Left lung (tissue), 4 donors: ENCODE measurements at regions not wholly inside any gene's neighbourhood (a gene's known extent, or its start where the extent isn't known, plus 50 kb on each side); places are given as distances from the start of the nearest gene placed in this dataset.

Experiments
- ATAC-seq: fragments of 200-7000 bp; cut with Tn5 transposase; one replicate; pipeline ENCODE4 v1.9.1; 2020; ENCODE audit warnings: moderate library complexity
- DNase-seq, 4 donors: peaks; one replicate each; pipeline ENCODE4 v3.0.0-alpha.2; 2013 to 2020
- H3K27ac ChIP-seq, 2 donors: fragments of 200-600 bp; sonication (generic) in 1 of 2; one replicate each; pipeline versions ENCODE4 v1.5.0 to v1.8.0; 2020 to 2021
- H3K27me3 ChIP-seq, 2 donors: fragments of 200-600 bp; sonication (generic) in 1 of 2; one replicate each; pipeline versions ENCODE4 v1.5.0 to v1.8.0; 2020 to 2021
- H3K36me3 ChIP-seq, 2 donors: fragments of 200-600 bp; sonication (generic) in 1 of 2; one replicate each; pipeline versions ENCODE4 v1.5.0 to v1.8.0; 2020 to 2021
- H3K4me1 ChIP-seq, 2 donors: fragments of 200-600 bp; one replicate each; pipeline ENCODE4 v1.8.0; 2021
- H3K4me3 ChIP-seq, 2 donors: fragments of 200-600 bp; sonication (generic) in 1 of 2; one replicate each; pipeline versions ENCODE4 v1.5.0 to v1.8.0; 2020 to 2021; ENCODE audit warnings: mild to moderate bottlenecking in 1 of 2
- H3K9me3 ChIP-seq, 2 donors: fragments of 200-600 bp; sonication (generic) in 1 of 2; one replicate each; pipeline versions ENCODE4 v1.5.0 to v1.8.0; 2020 to 2021
- CTCF ChIP-seq, 2 donors: fragments of 200-600 bp; sonication (generic) in 1 of 2; IDR thresholded peaks; one replicate each; pipeline versions ENCODE4 v1.5.0 to v1.8.0; 2021; ENCODE audit warnings: antibody characterized with exemption in 2 of 2
- intact Hi-C, 2 donors: fragments of 100-400 bp; cut with DNase I; formaldehyde crosslinking; loops; one replicate each; pipeline versions ENCODE4 v1.11.2 to v1.14.2; 2022
- donor health status: DM: no; HTN: yes; CAD: no.
- donor health status: DM: no; HTN: no; CAD: no.

DNA sequence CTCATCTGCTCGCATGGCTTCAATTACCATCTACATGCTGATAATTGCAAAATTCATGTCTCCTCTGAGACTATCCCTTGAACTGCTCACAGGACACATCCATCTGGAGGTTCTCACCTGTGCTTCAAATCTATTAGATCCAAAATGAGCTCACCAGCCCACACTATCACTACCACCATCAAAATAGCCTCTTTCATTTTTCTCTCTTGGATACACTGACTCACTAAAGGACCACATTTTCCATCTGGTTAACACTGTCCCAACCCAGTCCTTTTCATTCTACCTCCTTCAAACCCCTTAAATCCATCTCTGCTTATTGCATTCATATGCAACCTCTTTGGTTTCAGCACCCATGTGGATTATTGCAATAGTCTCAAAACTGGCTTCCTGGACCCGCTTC is 497.6 kb downstream of the MID1IP1 start:
- no peak for ATAC-seq
- Histone ChIP-seq H3K9me3 (peaks cover 0 to 9% of the 10 kb centered on the region in 2 donors), H3K4me1 (no peaks in the 10 kb centered on the region), H3K27ac (no peak overlapping the region), H3K27me3 (no peaks in the 10 kb centered on the region), H3K4me3 (no peak overlapping the region), H3K36me3 (no peaks in the 10 kb centered on the region)
- TF ChIP-seq CTCF (IDR thresholded peaks at IDR 0.05): no peak
- DNase-seq: no peak
- intact Hi-C loops: no loop called here

- Histone ChIP-seq H3K27me3 (no peaks in the 10 kb centered on the region), H3K4me1 (no peaks in the 10 kb centered on the region), H3K9me3 (peaks cover 0 to 9% of the 10 kb centered on the region in 2 donors), H3K4me3 (no peak overlapping the region), H3K27ac (no peak overlapping the region), H3K36me3 (no peaks in the 10 kb centered on the region)
- DNase-seq (no peak), ATAC-seq (no peak)
- intact Hi-C loops: no loop called here
- no peak for TF ChIP-seq CTCF (IDR thresholded peaks at IDR 0.05)
Observed at GRCh38 chrX:39299615-39300014, 498.4 kb downstream of the MID1IP1 start.

DNA sequence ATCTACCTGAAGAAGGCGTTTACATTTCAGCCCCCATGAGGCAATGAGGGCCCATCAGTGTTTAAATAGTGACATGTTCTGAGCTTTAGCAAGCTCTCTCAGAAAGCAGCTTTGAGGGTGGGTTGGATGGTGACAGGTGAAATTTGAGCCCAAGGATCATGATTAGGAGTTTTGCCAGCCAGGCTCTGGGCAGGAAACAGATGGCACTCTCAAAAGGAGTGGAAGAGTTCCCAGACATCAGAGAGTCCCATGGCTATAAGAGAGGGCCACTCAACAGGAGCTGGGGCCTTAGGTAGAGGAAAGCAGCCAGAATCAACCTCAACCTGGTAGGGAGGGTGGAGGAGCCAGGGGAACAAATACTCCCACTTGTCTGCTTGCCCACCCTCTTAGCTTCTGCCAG is 499.8 kb downstream of the MID1IP1 start:
- intact Hi-C loops: no loop called here
- ATAC-seq (no peak), DNase-seq (no peak)
- H3K9me3 ChIP-seq: peaks cover 0 to 9% of the 10 kb centered on the region in 2 donors
- no peaks in the 10 kb centered on the region for H3K4me1 ChIP-seq
- no peak for TF ChIP-seq CTCF (IDR thresholded peaks at IDR 0.05)
- H3K4me3 ChIP-seq: no peak overlapping the region
- H3K36me3 ChIP-seq: no peaks in the 10 kb centered on the region
- no peak overlapping the region for H3K27ac ChIP-seq
- no peaks in the 10 kb centered on the region for H3K27me3 ChIP-seq

- no peak overlapping the region for H3K4me3 ChIP-seq
- H3K27ac ChIP-seq: no peak overlapping the region
- intact Hi-C loops: no loop called here
Observed at GRCh38 chrX:39302838-39303237, 501.6 kb downstream of the MID1IP1 start.

DNA sequence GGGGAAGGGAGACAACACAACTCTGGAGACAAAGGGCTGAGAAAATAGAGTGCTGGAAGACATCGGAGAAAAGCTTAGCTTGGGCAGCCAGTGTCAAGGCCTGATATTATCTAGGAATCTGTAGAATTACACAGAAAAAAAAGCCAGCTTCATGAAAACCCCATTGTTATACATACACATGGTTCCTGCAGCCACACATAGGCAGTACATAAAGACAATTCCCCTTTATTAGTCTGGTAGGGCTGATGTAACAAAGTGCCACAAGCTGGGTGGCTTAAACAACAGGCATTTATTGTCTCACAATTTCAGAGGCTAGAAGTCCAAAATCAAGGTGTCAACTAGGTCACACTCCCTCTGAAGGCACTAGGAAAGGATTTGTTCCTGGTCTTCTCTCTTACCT is 503.5 kb downstream of the MID1IP1 start:
- no peak for ATAC-seq
- H3K36me3 ChIP-seq: no peaks in the 10 kb centered on the region
- H3K27ac ChIP-seq: no peak overlapping the region
- TF ChIP-seq CTCF (IDR thresholded peaks at IDR 0.05): no peak
- H3K9me3 ChIP-seq: peaks cover 0 to 9% of the 10 kb centered on the region in 2 donors
- intact Hi-C loops: no loop called here
- H3K27me3 ChIP-seq: no peaks in the 10 kb centered on the region
- H3K4me1 ChIP-seq: no peaks in the 10 kb centered on the region
- no peak for DNase-seq
- H3K4me3 ChIP-seq: no peak overlapping the region

More at GRCh38 chrX:39302838-39303237, 501.6 kb downstream of the MID1IP1 start:
- DNase-seq (no peak), ATAC-seq (no peak)
- Histone ChIP-seq H3K4me1 (no peaks in the 10 kb centered on the region), H3K27me3 (no peaks in the 10 kb centered on the region), H3K9me3 (peaks cover 0 to 9% of the 10 kb centered on the region in 2 donors), H3K36me3 (no peaks in the 10 kb centered on the region)
- TF ChIP-seq CTCF (IDR thresholded peaks at IDR 0.05): no peak
